Nephron progenitor cell (in vitro differentiated cells): ENCODE measurements at regions not wholly inside any gene's neighbourhood (a gene's known extent, or its start where the extent isn't known, plus 50 kb on each side); places are given as distances from the start of the nearest gene placed in this dataset.
A peak's percentile ranks its signal among the peaks of the same experiment; 100 is the strongest.
"Not testable (repeated sequence)": the region's sequence is repeated elsewhere in the genome, so short reads cannot be mapped to it uniquely, and the experiment has no call there.

Experiments used
- DNase-seq: peaks from one replicate; pipeline ENCODE4 v3.0.0; 2021
- H3K27ac Mint-ChIP-seq: 2 replicates; pipeline ENCODE4 v1.8.0; 2021; ENCODE audit warnings: mild to moderate bottlenecking, moderate library complexity, mixed read lengths
- H3K27me3 Mint-ChIP-seq: 2 replicates; pipeline ENCODE4 v1.8.0; 2021; ENCODE audit warnings: mild to moderate bottlenecking, low read depth, mixed read lengths; ENCODE audit not compliant: poor library complexity
- H3K36me3 Mint-ChIP-seq: 2 replicates; pipeline ENCODE4 v1.8.0; 2021; ENCODE audit warnings: low read depth, mixed read lengths
- H3K4me1 Mint-ChIP-seq: 2 replicates; pipeline ENCODE4 v1.8.0; 2021; ENCODE audit warnings: mixed read lengths
- H3K4me3 Mint-ChIP-seq: 2 replicates; pipeline ENCODE4 v1.8.0; 2021; ENCODE audit warnings: mild to moderate bottlenecking, moderate library complexity, mixed read lengths
- H3K9me3 Mint-ChIP-seq: 2 replicates; pipeline ENCODE4 v1.8.0; 2021; ENCODE audit warnings: mild to moderate bottlenecking, moderate library complexity, mixed read lengths
- CTCF ChIP-seq: fragments of 200-600 bp; sonication (generic); IDR thresholded peaks from 2 replicates; pipeline ENCODE4 v1.5.0; 2021; ENCODE audit warnings: antibody characterized with exemption

- peak overlapping the region; percentile 70 for H3K27ac Mint-ChIP-seq
- H3K36me3 Mint-ChIP-seq, result peaks cover 29% of the 10 kb centered on the region
- peaks cover 54% of the 10 kb centered on the region for H3K4me1 Mint-ChIP-seq
- TF ChIP-seq CTCF, result no peak
- DNase-seq, result no peak
- H3K9me3 Mint-ChIP-seq, result peaks cover 41% of the 10 kb centered on the region
- H3K27me3 Mint-ChIP-seq, result no peaks in the 10 kb centered on the region
- H3K4me3 Mint-ChIP-seq, result no peak overlapping the region
These were observed 171.4 kb downstream of the NDUFA12 start for GRCh38 chr12:94832105-94832504.

- no peak for TF ChIP-seq CTCF
- peaks cover 27% of the 10 kb centered on the region for H3K36me3 Mint-ChIP-seq
- peaks cover 38% of the 10 kb centered on the region for H3K9me3 Mint-ChIP-seq
- H3K4me1 Mint-ChIP-seq, result peaks cover 54% of the 10 kb centered on the region
- no peak overlapping the region for H3K4me3 Mint-ChIP-seq
- DNase-seq, result no peak
- H3K27me3 Mint-ChIP-seq, result no peaks in the 10 kb centered on the region
- H3K27ac Mint-ChIP-seq, result peak overlapping the region; percentile 44
These were observed 172.3 kb downstream of the NDUFA12 start for GRCh38 chr12:94831081-94831751.

- Mint-ChIP-seq H3K9me3 (peaks cover 36% of the 10 kb centered on the region), H3K27me3 (no peaks in the 10 kb centered on the region), H3K4me1 (peaks cover 42% of the 10 kb centered on the region), H3K36me3 (peaks cover 29% of the 10 kb centered on the region), H3K27ac (no peak overlapping the region), H3K4me3 (no peak overlapping the region)
- DNase-seq, result no peak
- no peak for TF ChIP-seq CTCF
These were observed 173.9 kb downstream of the NDUFA12 start for GRCh38 chr12:94829552-94829951.

GRCh38 chr12:94819011-94819410, 168.7 kb upstream of the TMCC3 start:
- TF ChIP-seq CTCF, result no peak
- DNase-seq, result no peak
- H3K9me3 Mint-ChIP-seq, result peaks cover 42% of the 10 kb centered on the region
- H3K27me3 Mint-ChIP-seq, result peaks cover 3% of the 10 kb centered on the region
- H3K4me1 Mint-ChIP-seq, result peaks cover 6% of the 10 kb centered on the region
- H3K4me3 Mint-ChIP-seq, result no peak overlapping the region
- H3K27ac Mint-ChIP-seq, result no peak overlapping the region
- H3K36me3 Mint-ChIP-seq, result peaks cover 23% of the 10 kb centered on the region

GRCh38 chr12:94817695-94818075, 167.3 kb upstream of the TMCC3 start:
- peaks cover 3% of the 10 kb centered on the region for H3K27me3 Mint-ChIP-seq
- DNase-seq, result no peak
- peaks cover 51% of the 10 kb centered on the region for H3K9me3 Mint-ChIP-seq
- TF ChIP-seq CTCF, result no peak
- no peak overlapping the region for H3K27ac Mint-ChIP-seq
- peaks cover 33% of the 10 kb centered on the region for H3K36me3 Mint-ChIP-seq
- H3K4me3 Mint-ChIP-seq, result no peak overlapping the region
- H3K4me1 Mint-ChIP-seq, result peaks cover 6% of the 10 kb centered on the region

- not testable (repeated sequence) for H3K4me1 Mint-ChIP-seq, H3K27me3 Mint-ChIP-seq, DNase-seq, H3K4me3 Mint-ChIP-seq
- peak overlapping the region; percentile 39 for H3K27ac Mint-ChIP-seq
- H3K9me3 Mint-ChIP-seq, result peaks cover 53% of the 10 kb centered on the region
- H3K36me3 Mint-ChIP-seq, result peaks cover 35% of the 10 kb centered on the region
These were observed 166.8 kb upstream of the TMCC3 start for GRCh38 chr12:94817201-94817600.

GRCh38 chr12:94816746-94817145, 166.4 kb upstream of the TMCC3 start:
- H3K9me3 Mint-ChIP-seq, result peaks cover 53% of the 10 kb centered on the region
- H3K27me3 Mint-ChIP-seq, H3K4me3 Mint-ChIP-seq, DNase-seq, H3K4me1 Mint-ChIP-seq, H3K27ac Mint-ChIP-seq: not testable (repeated sequence)
- H3K36me3 Mint-ChIP-seq, result peaks cover 31% of the 10 kb centered on the region
